ENCODE measurements at regions not wholly inside any gene's neighbourhood (a gene's known extent, or its start where the extent isn't known, plus 50 kb on each side); places are given as distances from the start of the nearest gene placed in this dataset.

DNA sequence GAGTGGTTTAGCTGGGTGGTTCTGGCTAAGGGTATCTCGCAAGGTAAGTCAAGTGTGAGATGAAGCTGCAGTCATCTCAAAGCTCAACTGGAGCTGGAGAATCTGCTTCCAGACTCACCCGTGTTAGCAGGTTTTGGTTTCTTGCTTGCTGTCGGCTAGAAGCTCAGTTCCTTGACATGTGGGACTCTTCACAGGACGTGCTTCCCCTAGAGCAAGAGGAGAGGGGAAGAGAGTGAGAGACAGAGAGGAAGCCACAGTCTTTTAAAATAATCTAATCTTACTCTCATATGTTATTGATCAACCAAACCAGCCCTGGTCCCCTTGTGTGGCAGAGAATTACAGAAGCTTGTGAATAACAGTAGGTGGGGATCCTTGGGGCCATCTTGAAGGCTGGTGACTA lies 199.5 kb downstream of the REEP3 start:
- Histone ChIP-seq H3K36me3 (ENCODE audit: control insufficient read depth in 2 of 2, insufficient read depth in 1 of 2, low read length in 2 of 2) (no peaks in the 10 kb centered on the region), H3K9me3 (ENCODE audit: control insufficient read depth, insufficient read depth, low read depth, low read length) (no peaks in the 10 kb centered on the region), H3K4me3 (ENCODE audit: low read depth, low read length) (no peak overlapping the region), H3K4me1 (ENCODE audit: control insufficient read depth, insufficient read depth, low read length) (no peaks in the 10 kb centered on the region), H3K27ac (ENCODE audit: extremely low read depth, low read depth, low read length) (no peak overlapping the region)
- TF ChIP-seq ZNF843 (tag by site-specific recombination; IDR thresholded peaks at IDR 0.05) (no peak), ZBTB26 (tag by site-specific recombination; optimal IDR thresholded peaks at IDR 0.05) (no peak), KLF9 (tag by site-specific recombination; IDR thresholded peaks at IDR 0.05; ENCODE audit: low read depth) (no peak), HOXA7 (CRISPR knock-in tag; IDR thresholded peaks at IDR 0.05; ENCODE audit: borderline replicate concordance) (no peak), KLF1 (tag by site-specific recombination; IDR thresholded peaks at IDR 0.05) (no peak), ZNF776 (tag by site-specific recombination; IDR thresholded peaks at IDR 0.05; ENCODE audit: borderline replicate concordance) (no peak), KLF17 (tag by site-specific recombination; IDR thresholded peaks at IDR 0.05) (no peak), ZNF621 (tag by site-specific recombination; IDR thresholded peaks at IDR 0.05) (no peak), ZSCAN23 (tag by site-specific recombination; IDR thresholded peaks at IDR 0.05) (no peak), ZNF664 (tag by site-specific recombination; IDR thresholded peaks at IDR 0.05) (no peak), ZNF473 (tag by site-specific recombination; IDR thresholded peaks at IDR 0.05) (no peak), ZNF629 (tag by site-specific recombination; IDR thresholded peaks at IDR 0.05) (no peak), ZNF341 (tag by site-specific recombination; IDR thresholded peaks at IDR 0.05; ENCODE audit: low read depth) (no peak), SP2 (tag by site-specific recombination; IDR thresholded peaks at IDR 0.05) (no peak), ZNF266 (tag by site-specific recombination; IDR thresholded peaks at IDR 0.05; ENCODE audit: low read depth) (no peak), ZNF501 (tag by site-specific recombination; IDR thresholded peaks at IDR 0.05) (no peak), ZNF354C (tag by site-specific recombination; IDR thresholded peaks at IDR 0.05; ENCODE audit: borderline replicate concordance, low read depth) (no peak), ZNF549 (tag by site-specific recombination; IDR thresholded peaks at IDR 0.05) (no peak)
- TF ChIP-seq, protein P1, sequence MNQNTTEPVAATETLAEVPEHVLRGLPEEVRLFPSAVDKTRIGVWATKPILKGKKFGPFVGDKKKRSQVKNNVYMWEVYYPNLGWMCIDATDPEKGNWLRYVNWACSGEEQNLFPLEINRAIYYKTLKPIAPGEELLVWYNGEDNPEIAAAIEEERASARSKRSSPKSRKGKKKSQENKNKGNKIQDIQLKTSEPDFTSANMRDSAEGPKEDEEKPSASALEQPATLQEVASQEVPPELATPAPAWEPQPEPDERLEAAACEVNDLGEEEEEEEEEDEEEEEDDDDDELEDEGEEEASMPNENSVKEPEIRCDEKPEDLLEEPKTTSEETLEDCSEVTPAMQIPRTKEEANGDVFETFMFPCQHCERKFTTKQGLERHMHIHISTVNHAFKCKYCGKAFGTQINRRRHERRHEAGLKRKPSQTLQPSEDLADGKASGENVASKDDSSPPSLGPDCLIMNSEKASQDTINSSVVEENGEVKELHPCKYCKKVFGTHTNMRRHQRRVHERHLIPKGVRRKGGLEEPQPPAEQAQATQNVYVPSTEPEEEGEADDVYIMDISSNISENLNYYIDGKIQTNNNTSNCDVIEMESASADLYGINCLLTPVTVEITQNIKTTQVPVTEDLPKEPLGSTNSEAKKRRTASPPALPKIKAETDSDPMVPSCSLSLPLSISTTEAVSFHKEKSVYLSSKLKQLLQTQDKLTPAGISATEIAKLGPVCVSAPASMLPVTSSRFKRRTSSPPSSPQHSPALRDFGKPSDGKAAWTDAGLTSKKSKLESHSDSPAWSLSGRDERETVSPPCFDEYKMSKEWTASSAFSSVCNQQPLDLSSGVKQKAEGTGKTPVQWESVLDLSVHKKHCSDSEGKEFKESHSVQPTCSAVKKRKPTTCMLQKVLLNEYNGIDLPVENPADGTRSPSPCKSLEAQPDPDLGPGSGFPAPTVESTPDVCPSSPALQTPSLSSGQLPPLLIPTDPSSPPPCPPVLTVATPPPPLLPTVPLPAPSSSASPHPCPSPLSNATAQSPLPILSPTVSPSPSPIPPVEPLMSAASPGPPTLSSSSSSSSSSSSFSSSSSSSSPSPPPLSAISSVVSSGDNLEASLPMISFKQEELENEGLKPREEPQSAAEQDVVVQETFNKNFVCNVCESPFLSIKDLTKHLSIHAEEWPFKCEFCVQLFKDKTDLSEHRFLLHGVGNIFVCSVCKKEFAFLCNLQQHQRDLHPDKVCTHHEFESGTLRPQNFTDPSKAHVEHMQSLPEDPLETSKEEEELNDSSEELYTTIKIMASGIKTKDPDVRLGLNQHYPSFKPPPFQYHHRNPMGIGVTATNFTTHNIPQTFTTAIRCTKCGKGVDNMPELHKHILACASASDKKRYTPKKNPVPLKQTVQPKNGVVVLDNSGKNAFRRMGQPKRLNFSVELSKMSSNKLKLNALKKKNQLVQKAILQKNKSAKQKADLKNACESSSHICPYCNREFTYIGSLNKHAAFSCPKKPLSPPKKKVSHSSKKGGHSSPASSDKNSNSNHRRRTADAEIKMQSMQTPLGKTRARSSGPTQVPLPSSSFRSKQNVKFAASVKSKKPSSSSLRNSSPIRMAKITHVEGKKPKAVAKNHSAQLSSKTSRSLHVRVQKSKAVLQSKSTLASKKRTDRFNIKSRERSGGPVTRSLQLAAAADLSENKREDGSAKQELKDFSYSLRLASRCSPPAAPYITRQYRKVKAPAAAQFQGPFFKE (tag by site-specific recombination; IDR thresholded peaks at IDR 0.05; ENCODE audit: borderline replicate concordance): no peak
- ChIA-PET POLR2A (interaction anchor here (1.8 kb wide), 1 partner anchor 91 kb away, joined by 11 read pairs; no protein-coding TSS in a partner anchor), CTCF (interaction anchor here (0.5 to 6.5 kb wide), 82 partner anchors 9 to 1683 kb away, joined by 3 to 75 read pairs (median 4); partner anchors contain the start of gene JMJD1C)
